Lower leg skin (tissue), 3 donors: ENCODE measurements at regions not wholly inside any gene's neighbourhood (a gene's known extent, or its start where the extent isn't known, plus 50 kb on each side); places are given as distances from the start of the nearest gene placed in this dataset.

Experiments used
- POLR2A ChIP-seq, 2 donors: fragments of 450-650 bp; IDR thresholded peaks; one replicate each; pipeline ENCODE4 v1.6.1; 2016 to 2017; ENCODE audit warnings: antibody characterized with exemption in 2 of 2, mild to moderate bottlenecking in 1 of 2, moderate library complexity in 1 of 2
- TF ChIP-seq, protein P1 (sequence below), 3 donors: fragments of 450-650 bp; IDR thresholded peaks; one replicate each; pipeline ENCODE4 v1.5.1; 2016; ENCODE audit warnings: antibody characterized with exemption in 3 of 3, mild to moderate bottlenecking in 3 of 3, moderate library complexity in 2 of 3

DNA sequence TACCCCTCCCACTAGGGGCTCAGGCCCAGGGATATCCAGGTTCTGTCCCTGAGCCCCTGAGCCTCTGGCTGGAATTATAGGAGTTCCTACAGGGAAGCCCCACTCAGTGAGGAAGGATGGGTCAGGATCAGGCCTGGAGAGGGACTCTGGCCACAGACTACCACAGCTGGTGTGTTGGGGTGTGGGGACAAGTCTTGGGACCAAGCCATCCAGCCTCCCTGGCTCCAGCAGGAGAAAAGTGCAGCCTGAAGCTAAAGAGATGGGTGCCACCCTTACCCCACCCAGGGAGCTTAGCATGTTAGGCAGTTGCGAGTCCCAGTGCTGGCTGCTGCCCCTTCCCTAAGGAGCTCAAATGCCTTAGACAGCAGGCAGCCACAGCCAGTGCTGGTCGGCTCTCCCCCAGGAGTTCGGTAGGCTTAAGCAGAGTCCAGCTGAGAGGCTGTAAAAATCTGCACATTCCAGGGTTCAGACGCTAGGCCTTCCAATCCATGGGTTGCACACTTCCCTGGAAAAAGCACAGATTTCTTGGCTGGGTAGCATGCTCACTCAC, 96.2 kb upstream of the CYYR1 start:
- TF ChIP-seq, protein P1, sequence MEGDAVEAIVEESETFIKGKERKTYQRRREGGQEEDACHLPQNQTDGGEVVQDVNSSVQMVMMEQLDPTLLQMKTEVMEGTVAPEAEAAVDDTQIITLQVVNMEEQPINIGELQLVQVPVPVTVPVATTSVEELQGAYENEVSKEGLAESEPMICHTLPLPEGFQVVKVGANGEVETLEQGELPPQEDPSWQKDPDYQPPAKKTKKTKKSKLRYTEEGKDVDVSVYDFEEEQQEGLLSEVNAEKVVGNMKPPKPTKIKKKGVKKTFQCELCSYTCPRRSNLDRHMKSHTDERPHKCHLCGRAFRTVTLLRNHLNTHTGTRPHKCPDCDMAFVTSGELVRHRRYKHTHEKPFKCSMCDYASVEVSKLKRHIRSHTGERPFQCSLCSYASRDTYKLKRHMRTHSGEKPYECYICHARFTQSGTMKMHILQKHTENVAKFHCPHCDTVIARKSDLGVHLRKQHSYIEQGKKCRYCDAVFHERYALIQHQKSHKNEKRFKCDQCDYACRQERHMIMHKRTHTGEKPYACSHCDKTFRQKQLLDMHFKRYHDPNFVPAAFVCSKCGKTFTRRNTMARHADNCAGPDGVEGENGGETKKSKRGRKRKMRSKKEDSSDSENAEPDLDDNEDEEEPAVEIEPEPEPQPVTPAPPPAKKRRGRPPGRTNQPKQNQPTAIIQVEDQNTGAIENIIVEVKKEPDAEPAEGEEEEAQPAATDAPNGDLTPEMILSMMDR (IDR thresholded peaks at IDR 0.05): no peak
- TF ChIP-seq POLR2A (IDR thresholded peaks at IDR 0.05): no peak
